NCI-H748 treated with DMSO at 0.1 percent for 48 hours (cell line): ENCODE measurements at regions not wholly inside any gene's neighbourhood (a gene's known extent, or its start where the extent isn't known, plus 50 kb on each side); places are given as distances from the start of the nearest gene placed in this dataset.
"Not testable (repeated sequence)": the region's sequence is repeated elsewhere in the genome, so short reads cannot be mapped to it uniquely, and the experiment has no call there.

ENCODE experiments used
- DNase-seq: peaks from one replicate; lab custom pipeline; 2025; lab: John Stamatoyannopoulos, UW

GRCh38 chr6:140040396-140040795 lies 665.9 kb upstream of the CITED2 start:
- DNase-seq = no peak

- DNase-seq = no peak
These were observed 664.9 kb upstream of the CITED2 start for GRCh38 chr6:140039364-140039763.

DNA sequence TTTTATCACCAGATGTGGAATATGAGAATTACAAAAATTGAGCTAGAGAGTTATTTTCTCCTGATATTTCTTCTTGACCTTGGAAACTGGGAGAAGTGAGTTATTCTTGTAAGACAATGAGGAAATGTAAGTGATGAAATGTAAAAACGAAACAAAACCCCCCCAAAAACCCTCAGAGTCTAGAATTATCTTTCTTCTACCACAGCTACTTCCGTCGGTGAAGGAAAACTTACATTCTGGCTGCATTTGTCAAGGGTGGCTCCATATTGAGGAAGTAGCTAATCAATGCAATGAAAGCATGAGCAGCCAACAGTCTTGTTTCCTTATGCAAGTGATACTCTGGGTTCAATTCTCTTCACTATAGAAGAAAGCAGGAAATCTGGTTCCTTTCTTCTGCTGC lies 661.7 kb upstream of the CITED2 start:
- no peak for DNase-seq

GRCh38 chr6:140032189-140032588 lies 657.7 kb upstream of the CITED2 start:
- DNase-seq = no peak

DNA sequence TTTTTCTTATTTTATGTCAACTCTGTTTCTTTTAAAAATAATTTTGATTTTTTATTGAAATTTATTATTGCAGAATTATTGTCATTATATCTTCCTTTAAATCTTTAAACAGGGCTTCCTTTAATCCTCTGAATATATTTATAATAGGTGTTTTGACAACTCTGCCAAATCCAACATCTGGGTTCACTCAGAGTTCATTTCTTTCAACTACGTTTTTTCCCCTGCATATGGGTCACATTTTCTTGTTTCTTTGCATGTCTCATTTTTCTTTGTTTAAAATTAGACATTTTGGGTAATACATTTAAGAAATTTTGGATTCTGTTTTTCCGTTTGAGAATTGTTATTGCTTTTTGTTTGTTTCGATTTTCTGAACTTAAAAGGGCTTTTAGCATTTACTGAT lies 655.1 kb upstream of the CITED2 start:
- DNase-seq = no peak

DNA sequence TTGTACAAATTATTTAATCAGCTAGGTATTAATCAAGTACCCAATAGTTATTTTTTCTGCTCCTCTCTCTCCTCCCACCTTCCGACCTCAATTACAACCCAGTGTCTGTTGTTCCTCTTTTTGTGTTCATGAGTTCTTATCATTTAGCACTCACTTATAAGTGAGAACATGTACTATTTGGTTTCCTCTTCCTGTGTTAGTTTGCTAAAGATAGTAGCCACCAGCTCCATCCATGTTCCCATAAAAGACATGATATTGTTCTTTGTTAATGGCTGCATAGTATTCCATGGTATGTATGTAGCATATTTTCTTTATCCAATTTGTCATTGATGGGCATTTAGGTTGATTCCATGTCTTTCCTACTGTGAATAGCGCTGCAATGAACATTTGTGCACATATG lies 652.8 kb upstream of the CITED2 start:
- DNase-seq = no peak

- DNase-seq = no peak
These were observed 652.1 kb upstream of the CITED2 start for GRCh38 chr6:140026546-140026945.

GRCh38 chr6:140025171-140025570 lies 650.7 kb upstream of the CITED2 start:
- no peak for DNase-seq

GRCh38 chr6:140020207-140020791 lies 645.9 kb upstream of the CITED2 start:
- DNase-seq = no peak

GRCh38 chr6:140018588-140018987 lies 644.1 kb upstream of the CITED2 start:
- no peak for DNase-seq

DNA sequence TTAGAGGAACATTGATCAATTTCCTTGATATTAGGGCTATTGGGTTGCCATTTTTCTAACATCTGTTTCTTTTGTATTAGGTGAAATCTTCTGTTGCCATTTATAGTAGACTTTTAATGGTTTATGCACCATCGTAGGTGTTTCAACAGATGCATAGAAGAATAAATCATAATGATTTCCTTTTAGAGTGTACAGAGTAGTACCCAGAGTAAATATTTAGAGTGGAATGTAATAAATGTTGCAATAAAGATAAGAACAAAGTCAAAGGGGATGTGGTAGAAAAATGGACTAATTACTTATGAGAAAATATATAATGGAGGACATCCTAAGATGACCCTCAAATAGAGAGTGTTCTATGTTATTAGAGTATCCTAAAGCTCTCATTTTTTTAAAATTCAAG lies 643.0 kb upstream of the CITED2 start:
- DNase-seq = no peak

- DNase-seq = no peak
These were observed 637.7 kb upstream of the CITED2 start for GRCh38 chr6:140012150-140012549.

DNA sequence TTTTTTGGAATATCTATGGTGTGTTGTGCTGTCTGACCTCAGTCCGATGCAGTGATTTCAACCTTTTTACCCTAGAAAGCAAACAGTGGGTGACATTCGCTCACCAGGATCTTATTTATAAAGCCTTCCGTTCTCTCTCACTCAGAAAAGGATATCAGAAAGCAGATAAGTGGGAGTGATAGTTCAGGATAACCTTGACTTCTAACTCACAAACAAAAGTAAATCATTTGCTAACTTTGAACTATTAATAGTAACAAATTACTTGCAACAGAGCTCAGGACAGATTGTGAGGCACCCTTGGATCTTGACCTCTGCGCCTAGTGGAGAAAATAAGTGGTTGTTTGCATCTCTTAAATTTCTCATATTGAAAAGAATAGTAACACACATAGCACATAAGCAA lies 637.1 kb upstream of the CITED2 start:
- no peak for DNase-seq

GRCh38 chr6:140009286-140009685 lies 634.8 kb upstream of the CITED2 start:
- DNase-seq = no peak

DNA sequence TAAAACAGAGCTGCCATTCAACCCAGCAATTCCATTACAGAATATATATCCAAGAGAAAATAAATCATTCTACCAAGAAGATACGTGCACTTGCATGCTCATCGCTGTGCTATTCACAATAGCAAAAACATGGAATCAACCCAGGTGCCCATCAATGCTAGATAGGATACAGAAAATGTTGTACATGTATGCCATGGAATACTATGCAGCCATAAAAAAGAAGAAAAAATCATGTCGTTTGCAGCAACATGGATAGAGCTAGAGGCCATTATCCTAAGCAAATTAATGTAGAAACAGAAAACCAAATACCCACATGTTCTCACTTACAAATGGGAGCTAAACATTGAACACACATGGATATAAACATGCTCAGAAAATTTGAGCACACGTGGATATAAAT lies 633.1 kb upstream of the CITED2 start:
- DNase-seq = no peak

GRCh38 chr6:140003217-140003616 lies 628.8 kb upstream of the CITED2 start:
- no peak for DNase-seq

- DNase-seq = no peak
These were observed 628.1 kb upstream of the CITED2 start for GRCh38 chr6:140002396-140003022.

GRCh38 chr6:140001821-140002341 lies 627.4 kb upstream of the CITED2 start:
- DNase-seq = no peak

- no peak for DNase-seq
These were observed 626.6 kb upstream of the CITED2 start for GRCh38 chr6:140001005-140001404.

DNA sequence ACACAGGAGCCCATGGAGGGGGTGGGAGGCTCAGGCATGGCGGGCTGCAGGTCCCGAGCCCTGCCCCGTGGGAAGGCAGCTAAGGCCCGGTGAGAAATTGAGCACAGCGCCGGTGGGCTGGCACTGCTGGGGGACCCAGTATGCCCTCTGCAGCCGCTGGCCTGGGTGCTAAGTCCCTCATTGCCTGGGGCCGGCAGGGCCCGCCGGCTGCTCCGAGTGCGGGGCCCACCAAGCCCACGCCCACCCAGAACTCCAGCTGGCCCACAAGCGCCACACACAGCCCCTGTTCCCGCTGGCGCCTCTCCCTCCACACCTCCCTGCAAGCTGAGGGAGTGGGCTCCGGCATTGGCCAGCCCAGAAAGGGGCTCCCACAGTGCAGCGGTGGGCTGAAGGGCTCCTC lies 625.2 kb upstream of the CITED2 start:
- DNase-seq = not testable (repeated sequence)

- not testable (repeated sequence) for DNase-seq
These were observed 624.0 kb upstream of the CITED2 start for GRCh38 chr6:139998478-139998877.

GRCh38 chr6:139996253-139996834 lies 621.9 kb upstream of the CITED2 start:
- no peak for DNase-seq

GRCh38 chr6:139994998-139995397 lies 620.5 kb upstream of the CITED2 start:
- no peak for DNase-seq
